ENCODE measurements at regions not wholly inside any gene's neighbourhood (a gene's known extent, or its start where the extent isn't known, plus 50 kb on each side); places are given as distances from the start of the nearest gene placed in this dataset.

- no peak for DNase-seq (ENCODE audit: low read depth in 4 of 4, low spot score in 2 of 4)
Measured at GRCh38 chr9:107229241-107229741, 53.8 kb upstream of the RAD23B start.
